SH-SY5Y (cell line): ENCODE measurements at regions not wholly inside any gene's neighbourhood (a gene's known extent, or its start where the extent isn't known, plus 50 kb on each side); places are given as distances from the start of the nearest gene placed in this dataset.

Source experiments
- GATA2 ChIP-seq: IDR thresholded peaks from 2 replicates; pipeline ENCODE4 v1.6.1; 2011; ENCODE audit warnings: mild to moderate bottlenecking, low read depth, low read length
- GATA3 ChIP-seq: IDR thresholded peaks from 2 replicates; pipeline ENCODE4 v1.6.1; 2011; ENCODE audit warnings: low read depth, mild to moderate bottlenecking, low read length, moderate library complexity

DNA sequence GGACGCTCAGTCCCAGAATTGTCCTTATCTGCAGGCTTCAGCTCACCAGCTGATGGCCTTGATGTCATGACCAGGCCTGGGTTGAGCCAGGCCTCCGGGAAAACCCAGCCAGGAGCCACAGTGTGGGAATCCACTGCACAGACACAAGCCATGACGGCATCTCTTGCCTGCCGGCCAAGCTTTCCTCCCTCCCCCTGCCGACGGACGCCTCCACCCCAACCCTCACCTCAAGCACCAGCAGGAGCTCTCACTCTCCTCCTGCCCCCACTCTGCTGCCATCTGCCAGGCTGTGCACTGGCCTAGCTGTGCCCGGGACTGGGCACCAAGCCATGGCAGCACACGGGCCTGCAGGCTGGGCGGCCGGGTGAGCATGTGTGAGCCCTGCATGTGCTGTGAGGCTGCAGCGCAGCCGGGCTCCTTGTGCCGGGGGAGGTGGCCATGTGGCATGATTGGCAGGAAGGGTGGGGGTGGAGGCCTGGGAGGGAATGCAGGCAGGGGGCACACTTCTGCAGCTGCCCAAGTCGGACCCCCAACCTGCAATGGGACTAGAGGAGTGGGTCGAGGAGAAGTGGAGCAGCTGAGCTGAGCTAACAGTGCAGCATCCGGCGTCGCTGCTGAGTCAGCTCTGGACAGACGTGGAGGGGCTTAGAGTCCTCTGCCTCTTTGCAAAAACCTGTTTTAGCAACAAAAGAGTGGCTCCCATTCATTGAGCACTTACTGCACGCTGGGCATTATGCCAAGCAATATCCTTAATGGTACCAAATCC is 268.5 kb downstream of the CBLN1 start:
- TF ChIP-seq GATA3, result no peak
- TF ChIP-seq GATA2, result peak; percentile 42; the same call in 1 of the 2 replicates
